ENCODE measurements at regions not wholly inside any gene's neighbourhood (a gene's known extent, or its start where the extent isn't known, plus 50 kb on each side); places are given as distances from the start of the nearest gene placed in this dataset.

- Histone ChIP-seq H3K9me3 (ENCODE audit: control insufficient read depth, insufficient read depth, low read length) (no peaks in the 10 kb centered on the region), H4K20me1 (ENCODE audit: control insufficient read depth, insufficient read depth, low read depth, low read length) (no peaks in the 10 kb centered on the region), H3K4me3 (ENCODE audit: low read length) (no peak overlapping the region), H3K4me2 (ENCODE audit: low read length) (no peak overlapping the region), H3K36me3 (ENCODE audit: control insufficient read depth, low read length) (0 out of 2 replicates have a peak, but pooled peaks cover 3% of the 10 kb centered on the region), H3K27me3 (ENCODE audit: control insufficient read depth, low read length) (no peaks in the 10 kb centered on the region), H3K9me2 (replicated peaks; ENCODE audit: control insufficient read depth, low read length) (no peaks in the 10 kb centered on the region), H3K27ac (ENCODE audit: low read depth, low read length) (no peak overlapping the region), H3K79me2 (ENCODE audit: control insufficient read depth, low read length) (no peaks in the 10 kb centered on the region), H3K4me1 (ENCODE audit: control insufficient read depth, low read length) (no peaks in the 10 kb centered on the region), H3F3A (ENCODE audit: control insufficient read depth, insufficient read depth) (peaks cover 3% of the 10 kb centered on the region; the same call in 1 of the 2 replicates)
- TF ChIP-seq EZH2phosphoT487 (IDR thresholded peaks at IDR 0.05; ENCODE audit: borderline replicate concordance, low read length) (no peak), CTCF (IDR thresholded peaks at IDR 0.05; ENCODE audit: low read depth, low read length, poor library complexity, severe bottlenecking) (no peak)
Measured at GRCh38 chr3:153591561-153592245, 429.7 kb downstream of the RAP2B start.

- Histone ChIP-seq H3K4me2 (ENCODE audit: low read length) (no peak overlapping the region), H3K27me3 (ENCODE audit: control insufficient read depth, low read length) (no peaks in the 10 kb centered on the region), H3K36me3 (ENCODE audit: control insufficient read depth, low read length) (0 out of 2 replicates have a peak, but pooled peaks cover 3% of the 10 kb centered on the region), H3K4me3 (ENCODE audit: low read length) (no peak overlapping the region), H3K4me1 (ENCODE audit: control insufficient read depth, low read length) (no peaks in the 10 kb centered on the region), H3K9me3 (ENCODE audit: control insufficient read depth, insufficient read depth, low read length) (no peaks in the 10 kb centered on the region), H4K20me1 (ENCODE audit: control insufficient read depth, insufficient read depth, low read depth, low read length) (no peaks in the 10 kb centered on the region), H3K27ac (ENCODE audit: low read depth, low read length) (no peak overlapping the region), H3K9me2 (replicated peaks; ENCODE audit: control insufficient read depth, low read length) (no peaks in the 10 kb centered on the region), H3K79me2 (ENCODE audit: control insufficient read depth, low read length) (no peaks in the 10 kb centered on the region), H3F3A (ENCODE audit: control insufficient read depth, insufficient read depth) (no peaks in the 10 kb centered on the region)
- TF ChIP-seq CTCF (IDR thresholded peaks at IDR 0.05; ENCODE audit: low read depth, low read length, poor library complexity, severe bottlenecking) (peak; percentile 65), EZH2phosphoT487 (IDR thresholded peaks at IDR 0.05; ENCODE audit: borderline replicate concordance, low read length) (no peak)
Measured at GRCh38 chr3:153595186-153595815, 433.3 kb downstream of the RAP2B start.

GRCh38 chr3:153596401-153596800, 434.4 kb downstream of the RAP2B start:
- Histone ChIP-seq H3K4me3 (ENCODE audit: low read length) (no peak overlapping the region), H4K20me1 (ENCODE audit: control insufficient read depth, insufficient read depth, low read depth, low read length) (no peaks in the 10 kb centered on the region), H3K9me2 (replicated peaks; ENCODE audit: control insufficient read depth, low read length) (no peaks in the 10 kb centered on the region), H3K4me1 (ENCODE audit: control insufficient read depth, low read length) (no peaks in the 10 kb centered on the region), H3K27me3 (ENCODE audit: control insufficient read depth, low read length) (no peaks in the 10 kb centered on the region), H3K36me3 (ENCODE audit: control insufficient read depth, low read length) (0 out of 2 replicates have a peak, but pooled peaks cover 3% of the 10 kb centered on the region), H3F3A (ENCODE audit: control insufficient read depth, insufficient read depth) (no peaks in the 10 kb centered on the region), H3K4me2 (ENCODE audit: low read length) (no peak overlapping the region), H3K79me2 (ENCODE audit: control insufficient read depth, low read length) (no peaks in the 10 kb centered on the region), H3K27ac (ENCODE audit: low read depth, low read length) (no peak overlapping the region), H3K9me3 (ENCODE audit: control insufficient read depth, insufficient read depth, low read length) (no peaks in the 10 kb centered on the region)
- no peak for TF ChIP-seq EZH2phosphoT487 (IDR thresholded peaks at IDR 0.05; ENCODE audit: borderline replicate concordance, low read length)
- TF ChIP-seq CTCF (IDR thresholded peaks at IDR 0.05; ENCODE audit: low read depth, low read length, poor library complexity, severe bottlenecking) = no peak
